IMR-90 (cell line): ENCODE measurements at regions not wholly inside any gene's neighbourhood (a gene's known extent, or its start where the extent isn't known, plus 50 kb on each side); places are given as distances from the start of the nearest gene placed in this dataset.

ENCODE experiments used
- CTCF ChIP-seq: conservative IDR thresholded peaks from 2 replicates; pipeline ENCODE4 v1.5.1; 2012; ENCODE audit warnings: mild to moderate bottlenecking, low read depth, low read length, improper control_type of control experiment
- MAFK ChIP-seq: IDR thresholded peaks from 2 replicates; pipeline ENCODE4 v1.6.1; 2012; ENCODE audit warnings: low read depth, low read length, improper control_type of control experiment
- MXI1 ChIP-seq: IDR thresholded peaks from 2 replicates; pipeline ENCODE4 v1.6.1; 2012; ENCODE audit warnings: low read depth, mild to moderate bottlenecking, low read length, moderate library complexity, borderline replicate concordance
- POLR2A ChIP-seq: IDR thresholded peaks from 2 replicates; pipeline ENCODE4 v1.6.1; 2012; ENCODE audit warnings: mild to moderate bottlenecking, low read depth, low read length
- RCOR1 ChIP-seq: IDR thresholded peaks from 2 replicates; pipeline ENCODE4 v1.6.1; 2012; ENCODE audit warnings: mild to moderate bottlenecking, low read length, improper control_type of control experiment; ENCODE audit not compliant: insufficient replicate concordance

GRCh38 chrX:125198546-125198945, 121.1 kb upstream of the TEX13C start:
- TF ChIP-seq CTCF (no peak), POLR2A (no peak), RCOR1 (no peak), MXI1 (no peak), MAFK (no peak)
